ENCODE measurements at regions not wholly inside any gene's neighbourhood (a gene's known extent, or its start where the extent isn't known, plus 50 kb on each side); places are given as distances from the start of the nearest gene placed in this dataset.

- TF ChIP-seq CTCF (IDR thresholded peaks at IDR 0.05; ENCODE audit: low read depth, low read length, poor library complexity, severe bottlenecking) = no peak
- TF ChIP-seq EZH2phosphoT487 (IDR thresholded peaks at IDR 0.05; ENCODE audit: borderline replicate concordance, low read length) = no peak
Observed at GRCh38 chr13:61734683-61735082, 319.0 kb upstream of the PCDH20 start.
